IPS-20b (cell line): ENCODE measurements at regions not wholly inside any gene's neighbourhood (a gene's known extent, or its start where the extent isn't known, plus 50 kb on each side); places are given as distances from the start of the nearest gene placed in this dataset.

Experiments used
- H3K27ac ChIP-seq: one replicate; pipeline ENCODE4 v1.5.1; 2013; ENCODE audit warnings: low read length
- H3K27me3 ChIP-seq: 2 replicates; pipeline ENCODE4 v1.6.1; 2013; ENCODE audit warnings: mild to moderate bottlenecking, low read length, inconsistent platforms; ENCODE audit not compliant: insufficient read depth
- H3K36me3 ChIP-seq: 2 replicates; pipeline ENCODE4 v1.6.1; 2013; ENCODE audit warnings: low read depth, mild to moderate bottlenecking, inconsistent platforms, low read length, moderate library complexity; ENCODE audit not compliant: insufficient read depth
- H3K4me1 ChIP-seq: 2 replicates; pipeline ENCODE4 v1.6.1; 2013; ENCODE audit warnings: mild to moderate bottlenecking, control low read depth, inconsistent platforms, low read length, moderate library complexity; ENCODE audit not compliant: insufficient read depth
- H3K4me3 ChIP-seq: 2 replicates; pipeline ENCODE4 v1.5.1; 2013; ENCODE audit warnings: mild to moderate bottlenecking, low read length, inconsistent platforms
- H3K9ac ChIP-seq: 2 replicates; pipeline ENCODE4 v1.6.1; 2013; ENCODE audit warnings: low read depth, mild to moderate bottlenecking, inconsistent platforms, low read length, moderate library complexity
- H3K9me3 ChIP-seq: 2 replicates; pipeline ENCODE4 v1.6.1; 2013; ENCODE audit warnings: mild to moderate bottlenecking, low read depth, low read length, inconsistent platforms; ENCODE audit not compliant: insufficient read depth

DNA sequence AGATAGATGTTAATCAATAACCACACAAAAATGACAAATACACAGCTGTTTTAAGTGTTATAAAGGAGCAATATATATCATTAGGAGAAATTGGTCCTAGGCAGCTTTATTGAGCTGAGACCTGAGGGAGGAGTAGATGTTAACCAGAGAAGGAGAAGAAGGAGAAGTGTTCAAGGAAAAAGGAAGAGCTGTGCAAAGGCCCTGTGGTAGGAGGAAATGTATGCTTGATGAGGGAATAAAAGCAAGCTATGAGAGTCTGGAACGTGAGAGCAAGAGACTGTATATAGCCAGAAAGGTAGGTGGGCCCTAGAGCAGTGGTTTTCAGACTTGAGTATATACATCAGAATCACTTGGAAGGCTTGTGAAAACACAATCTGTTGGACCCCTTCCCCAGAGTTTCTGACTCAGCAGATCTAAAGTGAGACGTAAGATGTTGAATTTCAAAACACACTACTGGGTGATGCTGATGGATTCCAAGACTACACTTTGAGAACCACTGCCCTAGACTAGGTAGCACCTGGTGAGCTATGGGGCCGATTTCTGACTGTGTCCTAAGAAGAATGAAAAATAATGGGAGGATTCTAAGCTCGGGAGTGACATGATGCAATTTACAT is 342.3 kb upstream of the ADAMTS9 start:
- Histone ChIP-seq H3K4me3 (no peak overlapping the region), H3K4me1 (peaks cover 12% of the 10 kb centered on the region), H3K9me3 (no peaks in the 10 kb centered on the region), H3K36me3 (no peaks in the 10 kb centered on the region), H3K27ac (no peak overlapping the region), H3K27me3 (no peaks in the 10 kb centered on the region), H3K9ac (no peak overlapping the region)

DNA sequence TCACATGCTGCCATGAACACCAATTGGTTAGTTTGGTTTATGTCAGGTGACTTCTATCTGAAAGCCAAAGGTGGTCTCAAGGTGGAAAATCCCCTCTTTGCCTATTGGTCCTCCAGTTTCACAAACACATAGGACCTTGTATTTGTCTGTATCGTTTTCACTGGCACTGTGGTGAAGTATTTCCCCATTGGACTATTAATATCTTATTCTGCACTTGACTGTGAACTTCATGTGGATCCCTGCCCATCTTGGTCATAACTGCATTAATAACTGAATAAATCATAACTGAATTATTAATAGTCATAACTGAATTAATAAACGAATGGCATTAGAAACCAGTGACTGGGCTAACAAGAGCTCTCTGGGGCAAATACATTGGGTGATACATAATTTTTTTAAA is 341.3 kb upstream of the ADAMTS9 start:
- Histone ChIP-seq H3K4me3 (no peak overlapping the region), H3K9me3 (no peaks in the 10 kb centered on the region), H3K4me1 (peaks cover 12% of the 10 kb centered on the region), H3K27ac (no peak overlapping the region), H3K36me3 (no peaks in the 10 kb centered on the region), H3K27me3 (no peaks in the 10 kb centered on the region), H3K9ac (no peak overlapping the region)

DNA sequence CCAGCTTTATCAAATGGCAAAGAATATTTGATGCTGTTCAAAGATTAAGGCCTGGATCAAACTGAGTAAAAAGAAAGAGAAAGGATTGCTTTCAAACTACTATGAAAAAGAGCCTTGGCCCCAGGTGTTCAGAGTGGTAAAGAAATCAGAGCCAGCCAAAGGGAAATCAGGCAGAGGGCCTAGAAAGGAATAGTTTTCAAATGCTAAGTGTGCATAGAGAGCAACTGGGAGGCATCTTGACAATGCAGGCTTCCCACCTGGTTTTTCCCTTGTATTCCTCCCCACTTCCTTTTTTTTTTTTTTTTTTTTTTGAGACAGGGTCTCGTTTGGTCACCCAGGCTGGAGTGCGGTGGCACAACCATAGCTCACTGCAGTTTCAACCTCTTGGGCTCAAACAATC is 340.2 kb upstream of the ADAMTS9 start:
- no peaks in the 10 kb centered on the region for H3K36me3 ChIP-seq
- H3K9ac ChIP-seq, result peak overlapping the region; percentile 54; the same call in 1 of the 2 replicates
- H3K4me3 ChIP-seq, result no peak overlapping the region; the same call in 1 of the 2 replicates
- no peaks in the 10 kb centered on the region for H3K27me3 ChIP-seq
- peaks cover 12% of the 10 kb centered on the region for H3K4me1 ChIP-seq
- no peaks in the 10 kb centered on the region for H3K9me3 ChIP-seq
- peak overlapping the region; percentile 12 for H3K27ac ChIP-seq

DNA sequence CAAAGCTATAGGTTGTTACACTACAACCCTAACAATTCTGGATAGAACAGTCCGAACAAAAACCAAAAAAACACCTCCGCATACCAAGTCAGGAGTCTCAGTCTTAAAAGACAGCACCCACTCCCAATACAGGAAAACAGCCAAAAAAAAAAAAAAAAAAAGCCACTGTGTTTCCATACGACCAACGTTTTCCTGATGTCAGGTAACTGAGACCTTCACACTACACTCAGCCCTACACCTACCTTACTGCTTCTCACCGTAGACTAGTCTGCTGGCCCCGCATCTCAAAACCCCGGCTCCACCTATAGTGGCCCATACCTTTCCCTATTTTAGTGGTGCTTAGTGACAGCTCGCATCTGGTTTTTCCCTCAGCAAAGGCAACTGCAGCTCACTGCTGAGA is 339.5 kb upstream of the ADAMTS9 start:
- Histone ChIP-seq H3K27me3 (no peaks in the 10 kb centered on the region), H3K36me3 (no peaks in the 10 kb centered on the region), H3K9ac (peak overlapping the region; percentile 54; the same call in 1 of the 2 replicates), H3K4me1 (peaks cover 12% of the 10 kb centered on the region), H3K9me3 (no peaks in the 10 kb centered on the region), H3K4me3 (no peak overlapping the region; the same call in 1 of the 2 replicates), H3K27ac (peak overlapping the region; percentile 12)

DNA sequence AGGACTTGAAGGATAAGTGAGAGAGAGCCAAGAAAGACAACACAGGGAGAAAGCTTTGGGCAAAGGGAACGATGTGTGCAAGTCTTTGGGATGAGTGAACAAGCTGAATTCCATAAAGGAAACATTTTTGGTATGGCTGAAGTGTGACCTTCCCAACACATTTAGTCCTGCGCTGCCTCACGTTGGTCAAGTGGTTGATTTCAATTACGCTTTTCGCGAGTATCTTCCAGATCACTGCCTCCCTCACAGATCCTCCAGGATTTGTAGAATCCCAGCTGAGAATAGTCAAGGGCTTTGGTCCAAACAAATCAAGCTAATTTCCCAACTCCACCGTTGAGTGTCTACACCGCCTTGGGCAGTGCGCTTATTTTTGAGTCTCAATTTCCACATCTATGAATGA is 338.4 kb upstream of the ADAMTS9 start:
- Histone ChIP-seq H3K4me3 (no peak overlapping the region), H3K4me1 (peaks cover 5% of the 10 kb centered on the region; the same call in 1 of the 2 replicates), H3K27me3 (no peaks in the 10 kb centered on the region), H3K9ac (no peak overlapping the region), H3K27ac (no peak overlapping the region), H3K36me3 (no peaks in the 10 kb centered on the region), H3K9me3 (no peaks in the 10 kb centered on the region)

DNA sequence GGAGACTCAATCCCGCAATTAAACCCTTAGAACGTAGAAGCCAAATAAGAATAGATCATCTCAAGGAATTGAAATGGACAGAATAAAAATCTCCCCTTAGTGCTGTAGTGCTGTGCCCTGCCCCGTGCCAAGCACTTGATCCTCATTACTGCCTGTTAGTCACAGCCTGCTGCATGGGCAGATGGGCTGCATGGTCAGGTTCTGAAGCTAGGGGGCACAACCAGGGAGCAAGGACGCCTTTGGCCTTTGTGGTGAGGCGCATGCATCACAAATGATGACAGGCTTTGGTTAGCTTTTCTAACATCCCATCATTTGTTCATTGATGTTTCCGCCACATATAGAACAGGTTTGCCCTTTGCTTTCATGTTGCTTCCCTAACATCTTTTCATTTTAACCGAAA is 336.3 kb upstream of the ADAMTS9 start:
- Histone ChIP-seq H3K27ac (no peak overlapping the region), H3K36me3 (no peaks in the 10 kb centered on the region), H3K4me1 (peaks cover 5% of the 10 kb centered on the region; the same call in 1 of the 2 replicates), H3K9ac (no peak overlapping the region), H3K9me3 (no peaks in the 10 kb centered on the region), H3K4me3 (no peak overlapping the region), H3K27me3 (no peaks in the 10 kb centered on the region)

DNA sequence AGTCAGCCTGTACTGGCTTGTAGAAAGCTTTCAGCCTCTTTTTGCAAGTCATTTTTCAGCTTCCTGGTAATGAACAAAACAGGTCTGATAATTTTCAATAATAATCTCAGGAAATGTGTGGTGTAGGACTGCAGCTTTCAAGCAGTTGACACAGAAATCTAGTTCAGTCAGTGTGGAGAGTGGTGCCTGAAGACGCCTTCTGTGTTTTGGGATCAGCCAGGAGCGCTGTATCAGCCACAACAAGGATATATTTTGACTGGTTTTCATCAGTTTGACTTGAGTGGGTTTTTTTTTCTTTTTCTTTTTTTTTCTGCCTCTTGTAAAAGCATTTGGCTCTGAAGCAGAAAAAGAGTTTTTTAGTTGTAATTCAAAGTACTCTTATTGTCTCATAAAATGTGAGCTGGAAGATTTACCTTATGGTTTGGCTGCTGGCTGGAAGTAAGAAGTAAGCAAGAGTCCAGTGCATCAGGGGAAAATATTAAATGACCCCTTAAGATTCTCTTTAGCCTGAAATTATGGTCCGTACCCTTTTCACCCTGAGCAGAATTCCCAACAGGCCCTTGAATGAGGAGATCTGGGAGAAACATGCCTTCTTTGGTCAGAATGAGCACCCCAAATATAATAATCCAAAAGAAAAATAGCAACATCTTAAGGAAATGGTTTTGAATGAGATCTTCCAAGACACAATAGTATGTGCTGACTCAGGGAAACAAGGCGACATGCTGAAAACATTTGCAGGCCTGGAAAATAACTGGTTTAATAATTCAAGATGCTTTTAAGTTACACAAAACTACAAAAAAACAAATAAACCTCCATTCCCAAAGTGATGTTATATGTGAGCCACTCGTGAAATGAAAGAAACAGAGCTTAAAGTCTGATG is 332.7 kb upstream of the ADAMTS9 start:
- H3K36me3 ChIP-seq, result no peaks in the 10 kb centered on the region
- no peak overlapping the region for H3K27ac ChIP-seq
- no peak overlapping the region for H3K4me3 ChIP-seq
- no peaks in the 10 kb centered on the region for H3K4me1 ChIP-seq
- no peak overlapping the region for H3K9ac ChIP-seq
- no peaks in the 10 kb centered on the region for H3K9me3 ChIP-seq
- no peaks in the 10 kb centered on the region for H3K27me3 ChIP-seq

DNA sequence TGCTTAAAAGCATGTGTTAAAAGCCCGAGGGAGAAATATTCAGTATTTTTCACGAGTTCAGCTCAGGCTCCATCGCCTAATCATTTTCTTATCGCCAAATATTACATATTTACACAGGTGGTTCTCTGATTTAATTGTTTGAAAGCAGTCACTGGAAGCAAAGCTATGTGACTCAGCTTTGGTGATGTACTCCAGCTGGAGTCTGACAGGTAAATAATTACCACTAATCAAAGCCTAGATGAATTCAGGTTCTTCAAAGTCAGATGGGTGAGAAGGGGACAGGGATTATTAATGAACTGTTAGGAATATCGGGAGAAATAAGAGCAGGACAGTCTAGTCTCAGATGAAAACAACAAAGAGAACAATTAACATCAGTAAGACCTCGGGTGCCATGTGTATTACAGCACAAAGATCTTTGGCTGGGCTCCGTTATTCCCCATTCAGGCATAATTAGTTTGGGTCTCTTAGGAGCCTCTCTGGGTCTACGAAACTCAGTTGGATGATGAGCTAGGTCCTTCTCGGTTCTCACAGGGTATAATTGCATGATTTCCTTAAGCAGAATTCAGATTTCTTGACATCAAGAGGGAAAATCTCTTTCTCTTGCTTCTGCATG is 331.7 kb upstream of the ADAMTS9 start:
- H3K4me1 ChIP-seq, result no peaks in the 10 kb centered on the region
- no peak overlapping the region for H3K27ac ChIP-seq
- H3K9ac ChIP-seq, result no peak overlapping the region
- no peaks in the 10 kb centered on the region for H3K27me3 ChIP-seq
- no peak overlapping the region for H3K4me3 ChIP-seq
- no peaks in the 10 kb centered on the region for H3K36me3 ChIP-seq
- no peaks in the 10 kb centered on the region for H3K9me3 ChIP-seq

DNA sequence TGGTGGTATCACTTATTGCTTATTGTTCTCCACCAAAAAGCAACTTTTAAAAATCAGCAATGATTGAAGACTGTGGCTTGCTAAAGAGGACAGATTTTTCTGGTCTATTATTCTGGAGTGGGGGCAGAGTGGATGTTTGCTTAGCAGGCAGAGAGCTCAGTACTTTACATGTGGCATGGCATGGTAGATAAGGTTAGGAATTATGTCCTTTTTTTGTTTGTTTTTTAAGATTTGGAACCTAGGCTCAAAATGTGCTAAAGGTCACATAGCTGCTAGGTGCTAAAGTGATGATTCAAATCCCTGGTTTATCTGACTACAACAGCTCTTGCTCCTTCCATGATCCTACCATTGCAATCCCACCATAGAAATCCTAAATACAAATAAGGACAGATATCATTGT is 331.0 kb upstream of the ADAMTS9 start:
- H3K27ac ChIP-seq, result no peak overlapping the region
- H3K4me1 ChIP-seq, result no peaks in the 10 kb centered on the region
- H3K36me3 ChIP-seq, result no peaks in the 10 kb centered on the region
- H3K9ac ChIP-seq, result no peak overlapping the region
- H3K9me3 ChIP-seq, result no peaks in the 10 kb centered on the region
- H3K4me3 ChIP-seq, result no peak overlapping the region
- no peaks in the 10 kb centered on the region for H3K27me3 ChIP-seq

DNA sequence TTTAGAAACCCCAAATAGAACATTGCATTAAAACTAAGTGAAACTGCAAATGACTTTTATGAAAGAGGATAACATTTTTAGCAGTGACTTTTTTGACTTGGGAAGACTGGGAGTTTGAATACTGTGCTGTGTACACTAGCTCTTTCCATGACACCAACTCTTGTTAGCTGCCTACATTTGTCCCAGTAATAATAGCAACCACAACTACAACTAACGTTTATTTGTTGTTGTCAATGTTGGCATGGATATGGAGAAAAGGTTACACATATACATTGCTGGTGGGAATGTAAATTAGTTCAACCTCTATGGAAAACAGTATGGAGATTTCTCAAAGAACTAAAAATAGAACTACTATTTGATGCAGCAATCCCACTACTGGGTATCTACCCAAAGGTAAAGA is 329.6 kb upstream of the ADAMTS9 start:
- no peak overlapping the region for H3K4me3 ChIP-seq
- H3K9me3 ChIP-seq, result no peaks in the 10 kb centered on the region
- H3K4me1 ChIP-seq, result no peaks in the 10 kb centered on the region
- H3K36me3 ChIP-seq, result no peaks in the 10 kb centered on the region
- H3K9ac ChIP-seq, result no peak overlapping the region
- H3K27me3 ChIP-seq, result no peaks in the 10 kb centered on the region
- H3K27ac ChIP-seq, result no peak overlapping the region

DNA sequence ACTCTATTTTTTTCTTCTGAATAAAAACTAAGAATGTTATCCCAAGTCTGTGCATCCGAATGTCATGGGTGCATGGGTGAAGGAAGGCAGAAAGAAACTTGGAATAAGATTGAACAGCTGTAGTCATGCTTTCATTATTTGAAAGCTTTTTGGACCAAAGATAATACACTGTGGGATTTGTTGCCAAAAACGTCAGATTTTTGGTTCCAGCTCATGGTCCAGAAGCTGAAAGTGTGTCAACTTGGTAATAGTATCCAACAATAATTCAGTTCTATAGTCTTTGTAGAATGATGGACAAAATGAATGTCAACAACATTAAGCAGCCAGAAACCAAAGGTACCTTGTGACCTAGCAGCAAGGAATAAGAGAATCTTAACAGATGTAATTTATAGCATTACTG is 327.9 kb upstream of the ADAMTS9 start:
- Histone ChIP-seq H3K9me3 (no peaks in the 10 kb centered on the region), H3K36me3 (no peaks in the 10 kb centered on the region), H3K9ac (no peak overlapping the region), H3K27me3 (no peaks in the 10 kb centered on the region), H3K4me1 (no peaks in the 10 kb centered on the region), H3K27ac (no peak overlapping the region), H3K4me3 (no peak overlapping the region)

DNA sequence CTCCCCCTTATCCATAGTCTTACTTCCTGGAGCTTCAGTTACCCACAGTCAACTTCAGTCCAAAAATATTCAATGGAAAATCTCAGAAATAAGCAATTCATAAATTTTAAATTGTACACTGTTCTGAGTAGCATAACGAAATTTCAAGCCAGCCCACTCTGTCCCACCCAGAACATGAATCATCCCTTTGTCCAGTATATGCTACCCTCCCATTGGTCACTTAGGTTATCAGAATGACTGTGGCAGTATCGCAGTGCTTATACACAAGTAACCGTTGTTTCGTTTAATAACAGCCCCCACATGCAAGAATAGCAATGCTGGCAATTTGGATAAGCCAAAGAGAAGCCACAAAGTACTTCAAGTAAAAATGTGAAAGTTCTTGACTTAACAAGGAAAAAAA is 325.3 kb upstream of the ADAMTS9 start:
- Histone ChIP-seq H3K9ac (no peak overlapping the region), H3K4me3 (no peak overlapping the region), H3K4me1 (no peaks in the 10 kb centered on the region), H3K36me3 (no peaks in the 10 kb centered on the region), H3K27ac (no peak overlapping the region), H3K27me3 (no peaks in the 10 kb centered on the region), H3K9me3 (no peaks in the 10 kb centered on the region)
